Gastroesophageal sphincter (tissue), 4 donors: ENCODE measurements at regions not wholly inside any gene's neighbourhood (a gene's known extent, or its start where the extent isn't known, plus 50 kb on each side); places are given as distances from the start of the nearest gene placed in this dataset.

Source experiments
- ATAC-seq: fragments of 150-250 bp; one replicate; pipeline ENCODE4 v1.9.1; 2016; ENCODE audit warnings: mild to moderate bottlenecking, moderate library complexity
- H3K27ac ChIP-seq, 4 donors: fragments of 200-600 bp; sonication (generic) in 3 of 4; 1 replicate in 3 of 4; 2 replicates in 1 of 4; pipeline ENCODE4 v1.5.1; 2016 to 2019
- H3K27me3 ChIP-seq: fragments of 200-600 bp; sonication (generic); one replicate; pipeline ENCODE4 v1.5.1; 2019
- H3K36me3 ChIP-seq, 2 donors: fragments of 200-600 bp; sonication (generic); one replicate each; pipeline ENCODE4 v1.5.1; 2019; ENCODE audit warnings: control low read depth in 1 of 2
- H3K4me1 ChIP-seq, 3 donors: fragments of 200-600 bp; sonication (generic); 1 replicate in 2 of 3; 2 replicates in 1 of 3; pipeline ENCODE4 v1.5.1; 2016 to 2019; ENCODE audit warnings: control low read depth in 2 of 3
- H3K4me3 ChIP-seq, 2 donors: fragments of 200-600 bp; sonication (generic); one replicate each; pipeline ENCODE4 v1.5.1; 2019; ENCODE audit warnings: mild to moderate bottlenecking in 1 of 2, moderate library complexity in 1 of 2
- H3K9me3 ChIP-seq, 3 donors: fragments of 200-600 bp; sonication (generic); one replicate each; pipeline ENCODE4 v1.5.1; 2017 to 2019; ENCODE audit warnings: control low read depth in 2 of 3
- CTCF ChIP-seq, 4 experiments: fragments of 200-600 bp in 2 of 4; fragments of 450-650 bp in 2 of 4; sonication (generic) in 1 of 4; IDR thresholded peaks; one replicate each; pipeline ENCODE4 v1.5.1; 2017 to 2019; ENCODE audit warnings: antibody characterized with exemption in 4 of 4, mild to moderate bottlenecking in 2 of 4, moderate library complexity in 2 of 4
- EP300 ChIP-seq: sonication (generic); formaldehyde crosslinking; IDR thresholded peaks from one replicate; pipeline ENCODE4 v1.6.1; 2017; ENCODE audit warnings: antibody characterized with exemption, mild to moderate bottlenecking
- POLR2A ChIP-seq, 2 donors: fragments of 450-650 bp; IDR thresholded peaks; one replicate each; pipeline ENCODE4 v1.6.1; 2017; ENCODE audit warnings: antibody characterized with exemption in 2 of 2, mild to moderate bottlenecking in 2 of 2, moderate library complexity in 1 of 2
- POLR2AphosphoS5 ChIP-seq: sonication (generic); formaldehyde crosslinking; IDR thresholded peaks from one replicate; pipeline ENCODE4 v1.6.1; 2017; ENCODE audit warnings: antibody characterized with exemption
- WGBS, 2 donors: methylation state at CpG; one replicate each; pipeline ENCODE4 v1.1.5; 2018; ENCODE audit warnings: low coverage in 1 of 2; 5-methylcytosine and 5-hydroxymethylcytosine counted together

GRCh38 chr20:20864351-20865096, 152.1 kb upstream of the RALGAPA2 start:
- 56 to 71% methylated on average over 2 to 3 of the region's 3 CpGs for WGBS, 2 donors
- Histone ChIP-seq H3K27ac (no peak overlapping the region), H3K9me3 (no peaks in the 10 kb centered on the region), H3K4me3 (no peak overlapping the region), H3K36me3 (no peaks in the 10 kb centered on the region), H3K27me3 (peaks cover 1% of the 10 kb centered on the region), H3K4me1 (peaks cover 0 to 2% (median 0%) of the 10 kb centered on the region in 3 donors)
- ATAC-seq: no peak
- no peak for TF ChIP-seq EP300
- peak in 2 of 4 experiments; percentile 4 to 13 for TF ChIP-seq CTCF (IDR thresholded peaks at IDR 0.05)

GRCh38 chr20:20860078-20860806, 147.8 kb upstream of the RALGAPA2 start:
- H3K4me1 ChIP-seq: peaks cover 0 to 2% (median 0%) of the 10 kb centered on the region in 3 donors
- H3K9me3 ChIP-seq: no peaks in the 10 kb centered on the region
- H3K27me3 ChIP-seq: peaks cover 17% of the 10 kb centered on the region
- no peak overlapping the region for H3K27ac ChIP-seq
- ATAC-seq: peak; percentile 67
- no peaks in the 10 kb centered on the region for H3K36me3 ChIP-seq
- no peak overlapping the region for H3K4me3 ChIP-seq
- peak; percentile 80 to 89 (median 84) for TF ChIP-seq CTCF (IDR thresholded peaks at IDR 0.05)
- TF ChIP-seq EP300: no peak
- TF ChIP-seq POLR2AphosphoS5: no peak
- TF ChIP-seq POLR2A (IDR thresholded peaks at IDR 0.05): no peak
- 11 to 22% methylated on average over 7 to 8 of the region's 8 CpGs for WGBS, 2 donors

GRCh38 chr20:20859510-20859909, 147.1 kb upstream of the RALGAPA2 start:
- H3K36me3 ChIP-seq: no peaks in the 10 kb centered on the region
- no peak overlapping the region for H3K4me3 ChIP-seq
- H3K27me3 ChIP-seq: peaks cover 17% of the 10 kb centered on the region
- peaks cover 0 to 2% (median 0%) of the 10 kb centered on the region in 3 donors for H3K4me1 ChIP-seq
- WGBS, 2 donors: 60 to 64% methylated on average over 4 to 5 of the region's 7 CpGs
- no peaks in the 10 kb centered on the region for H3K9me3 ChIP-seq
- TF ChIP-seq POLR2A (IDR thresholded peaks at IDR 0.05) (no peak), EP300 (no peak), POLR2AphosphoS5 (no peak), CTCF (IDR thresholded peaks at IDR 0.05) (no peak)
- no peak overlapping the region for H3K27ac ChIP-seq
- ATAC-seq: no peak

GRCh38 chr20:20856956-20857355, 144.5 kb upstream of the RALGAPA2 start:
- TF ChIP-seq CTCF (IDR thresholded peaks at IDR 0.05) (no peak), POLR2A (IDR thresholded peaks at IDR 0.05) (no peak), POLR2AphosphoS5 (no peak), EP300 (no peak)
- Histone ChIP-seq H3K36me3 (no peaks in the 10 kb centered on the region), H3K4me3 (no peak overlapping the region), H3K4me1 (peaks cover 0 to 2% (median 0%) of the 10 kb centered on the region in 3 donors), H3K27ac (no peak overlapping the region), H3K27me3 (peaks cover 17% of the 10 kb centered on the region), H3K9me3 (no peaks in the 10 kb centered on the region)
- ATAC-seq: no peak
- WGBS, 2 donors: 45 to 58% methylated on average over 2 of the region's 2 CpGs
